DMS53 (cell line): ENCODE measurements at regions not wholly inside any gene's neighbourhood (a gene's known extent, or its start where the extent isn't known, plus 50 kb on each side); places are given as distances from the start of the nearest gene placed in this dataset.
A peak's percentile ranks its signal among the peaks of the same experiment; 100 is the strongest.
"Not testable (repeated sequence)": the region's sequence is repeated elsewhere in the genome, so short reads cannot be mapped to it uniquely, and the experiment has no call there.

Source experiments
- DNase-seq: peaks from one replicate; lab custom pipeline; 2025; lab: John Stamatoyannopoulos, UW

GRCh38 chr6:28585335-28585734, 59.7 kb downstream of the GPX5 start:
- DNase-seq, result no peak

GRCh38 chr6:28586324-28586723, 60.6 kb downstream of the GPX5 start:
- DNase-seq, result no peak

DNA sequence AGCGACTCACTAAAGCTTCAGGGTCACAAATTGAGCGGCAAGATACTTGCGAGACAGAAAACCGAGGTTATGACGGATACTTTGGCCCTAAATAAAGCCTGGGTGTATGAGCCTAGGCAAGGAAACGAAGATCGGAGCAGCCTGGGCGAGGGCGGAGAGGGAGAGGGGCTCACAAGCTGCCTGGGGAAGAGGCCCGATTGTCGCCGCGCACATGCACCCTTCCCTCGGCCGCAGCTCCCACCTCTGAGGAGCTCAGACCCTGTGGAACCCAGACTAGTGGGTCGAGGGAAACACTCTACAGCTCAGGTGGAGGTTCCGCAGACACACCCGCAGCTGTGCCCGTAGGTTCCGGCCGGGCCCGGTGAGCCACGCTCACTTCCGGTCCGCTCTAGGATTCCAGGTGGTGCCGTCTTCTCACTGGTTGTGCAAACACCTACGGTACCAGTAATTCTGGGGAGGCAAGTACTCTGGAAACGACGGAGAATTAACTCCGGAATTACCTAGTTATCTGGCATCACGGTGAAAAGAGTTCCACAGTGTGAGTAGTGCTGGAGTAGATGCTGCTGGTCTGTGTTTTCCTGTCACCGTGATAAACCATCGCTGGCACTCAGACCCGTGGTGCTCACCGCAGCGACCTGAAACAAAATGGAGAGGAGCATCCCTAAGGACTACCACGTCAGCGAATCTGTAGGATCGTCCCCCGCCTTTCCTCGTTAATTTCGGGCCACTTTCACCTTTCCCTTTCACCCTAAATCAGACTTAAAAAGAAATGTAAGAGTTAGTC, 61.5 kb downstream of the GPX5 start:
- peak; percentile 52 for DNase-seq

DNA sequence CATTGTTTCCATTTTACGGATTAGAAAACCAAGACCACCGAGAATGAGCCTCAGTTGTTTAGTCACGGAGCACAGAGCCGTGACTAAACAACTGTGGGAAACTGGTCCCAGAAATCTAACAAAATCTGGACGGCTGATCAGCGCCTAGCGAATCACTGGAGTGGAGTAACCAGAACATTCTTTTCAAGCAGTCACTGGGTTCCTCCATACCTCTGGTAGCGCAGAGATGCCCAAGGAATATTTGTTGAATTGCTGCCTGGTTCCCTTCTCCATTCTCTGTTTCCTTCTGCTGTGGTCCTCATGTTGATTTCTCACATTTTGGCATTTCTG, 62.0 kb downstream of the GPX5 start:
- no peak for DNase-seq

DNA sequence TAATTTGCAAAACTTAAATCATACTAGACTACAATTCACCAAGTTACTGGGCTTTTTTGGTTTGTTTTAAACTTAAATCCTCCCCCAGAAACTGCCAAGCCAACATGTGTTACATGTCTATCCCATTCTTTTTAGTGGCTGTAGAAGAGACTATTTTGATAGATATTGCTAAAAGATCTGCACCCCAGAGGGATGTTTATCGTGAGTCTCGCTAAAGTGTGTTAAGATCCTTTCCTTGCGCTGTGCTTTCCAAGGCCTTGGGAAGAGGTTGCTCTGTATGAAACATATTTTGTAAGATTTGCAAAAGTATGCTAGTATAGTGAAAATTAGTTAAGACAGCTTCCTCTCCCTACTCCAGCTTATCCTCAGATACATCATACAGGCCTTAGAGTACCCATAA, 63.0 kb downstream of the GPX5 start:
- DNase-seq, result no peak

GRCh38 chr6:28589234-28589956, 63.7 kb downstream of the GPX5 start:
- DNase-seq, result peak; percentile 43

DNA sequence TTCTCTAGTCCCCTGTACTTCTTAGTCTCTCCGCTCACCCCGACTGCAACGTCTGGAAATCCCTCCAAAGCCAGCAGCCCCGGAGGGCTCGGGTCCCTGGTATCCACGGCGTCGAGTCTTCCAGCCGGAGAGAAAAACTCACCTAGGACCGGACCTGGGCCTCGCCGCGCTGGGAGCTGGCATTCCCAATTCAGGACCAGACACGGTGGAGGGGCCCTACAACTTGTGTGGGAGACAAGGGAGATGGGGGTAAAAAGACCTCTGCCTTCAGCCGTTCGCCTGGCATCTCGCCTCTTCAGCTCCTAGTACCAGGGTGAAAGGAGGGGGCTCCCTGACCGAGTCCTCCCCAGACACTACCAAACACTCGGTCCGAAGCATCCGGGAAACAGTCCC, 64.3 kb downstream of the GPX5 start:
- no peak for DNase-seq

DNA sequence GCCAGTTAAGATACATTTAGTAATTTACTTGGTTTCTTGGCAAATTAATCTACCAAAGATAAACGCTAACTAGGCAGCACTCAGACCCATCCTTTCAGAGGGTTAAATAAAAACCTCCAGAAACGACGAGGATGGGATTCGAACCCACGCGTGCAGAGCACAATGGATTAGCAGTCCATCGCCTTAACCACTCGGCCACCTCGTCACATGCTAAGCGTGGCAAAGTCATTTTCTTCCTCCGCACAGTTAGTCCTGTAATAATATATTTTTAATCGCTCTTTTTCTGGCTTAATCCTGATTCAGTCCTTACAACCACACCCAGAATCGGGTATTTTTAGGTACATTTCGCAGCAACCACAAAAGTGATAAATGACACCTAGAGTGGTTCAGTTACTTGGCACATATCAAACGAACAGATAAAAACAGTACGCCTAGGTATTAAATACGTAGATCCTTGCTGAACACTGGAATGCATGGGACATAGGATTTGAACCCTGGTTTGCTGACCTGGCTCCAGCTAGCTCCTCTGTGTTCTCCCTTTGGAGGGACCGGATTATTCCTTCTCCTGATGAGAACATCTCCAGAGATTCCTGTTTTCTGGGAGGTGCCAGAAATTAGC, 71.6 kb downstream of the GPX5 start:
- DNase-seq, result peak; percentile 17

- no peak for DNase-seq
Measured at GRCh38 chr6:28597924-28598722, 72.4 kb downstream of the GPX5 start.

DNA sequence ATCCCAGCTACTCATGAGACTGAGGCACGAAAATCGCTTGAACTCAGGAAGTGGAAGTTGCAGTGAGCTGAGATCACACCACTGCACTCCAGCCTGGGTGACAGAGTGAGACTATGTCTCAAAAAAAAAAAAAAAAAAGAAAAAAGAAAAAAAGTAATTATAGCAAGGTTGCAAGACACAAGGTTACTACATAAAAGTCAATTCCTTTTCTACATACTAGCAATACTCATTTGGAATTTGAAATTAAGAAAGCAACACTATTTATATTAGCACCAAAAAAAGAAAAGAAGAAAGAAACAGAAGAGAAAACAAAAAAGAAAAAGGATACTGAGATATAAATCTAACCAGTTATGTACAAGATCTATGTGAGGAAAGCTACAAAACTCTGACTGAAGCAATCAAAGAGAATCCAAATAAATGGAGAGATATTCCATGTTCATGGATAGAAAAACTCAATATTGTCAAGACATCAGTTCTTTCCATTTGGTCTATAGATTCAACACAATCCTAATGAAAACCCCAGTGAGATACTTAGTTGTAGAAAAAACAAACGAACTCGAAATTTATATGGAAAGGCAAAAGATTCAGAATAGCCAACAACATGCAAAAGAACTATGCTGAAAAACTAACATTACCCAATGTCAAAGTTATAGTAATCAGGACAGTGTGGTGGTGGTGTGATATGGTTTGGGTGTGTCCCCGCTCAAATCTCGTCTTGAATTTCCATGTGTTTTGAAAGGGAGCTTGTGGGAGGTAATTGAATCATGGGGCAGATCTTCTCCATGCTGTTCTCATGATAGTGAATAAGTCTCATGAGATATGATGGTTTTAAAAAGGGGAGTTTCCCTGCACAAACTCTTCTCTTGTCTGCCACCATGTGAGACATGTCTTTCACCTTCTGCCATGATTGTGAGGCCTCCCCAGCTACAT, 73.3 kb downstream of the GPX5 start:
- DNase-seq, result no peak

GRCh38 chr6:28600245-28600644, 74.6 kb downstream of the GPX5 start:
- no peak for DNase-seq

- DNase-seq, result no peak
Measured at GRCh38 chr6:28603891-28604290, 78.2 kb downstream of the GPX5 start.

GRCh38 chr6:28606424-28607391, 81.0 kb downstream of the GPX5 start:
- DNase-seq, result peak; percentile 49

- DNase-seq, result no peak
Measured at GRCh38 chr6:28607990-28608389, 82.3 kb downstream of the GPX5 start.

DNA sequence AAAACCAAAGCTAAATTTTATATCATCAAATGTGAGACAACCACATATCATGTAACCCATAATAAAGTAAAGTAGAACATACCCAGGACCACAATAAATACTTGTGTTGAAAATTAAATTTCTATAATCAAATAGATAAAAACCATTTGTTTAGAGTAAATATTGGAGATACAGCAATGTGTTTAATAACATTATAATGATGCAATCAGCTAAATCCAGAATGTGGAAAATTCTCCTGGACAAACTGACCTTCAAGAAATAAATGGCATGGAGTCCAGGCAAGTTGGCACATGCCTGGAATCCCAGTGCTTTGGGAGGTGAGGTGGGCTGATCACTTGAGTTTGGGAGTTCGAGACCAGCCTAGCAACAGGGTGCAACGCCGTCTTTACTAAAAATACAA, 84.0 kb downstream of the GPX5 start:
- no peak for DNase-seq

GRCh38 chr6:28615616-28615954, 89.9 kb downstream of the GPX5 start:
- no peak for DNase-seq

GRCh38 chr6:28615955-28616747, 90.5 kb downstream of the GPX5 start:
- DNase-seq, result no peak

DNA sequence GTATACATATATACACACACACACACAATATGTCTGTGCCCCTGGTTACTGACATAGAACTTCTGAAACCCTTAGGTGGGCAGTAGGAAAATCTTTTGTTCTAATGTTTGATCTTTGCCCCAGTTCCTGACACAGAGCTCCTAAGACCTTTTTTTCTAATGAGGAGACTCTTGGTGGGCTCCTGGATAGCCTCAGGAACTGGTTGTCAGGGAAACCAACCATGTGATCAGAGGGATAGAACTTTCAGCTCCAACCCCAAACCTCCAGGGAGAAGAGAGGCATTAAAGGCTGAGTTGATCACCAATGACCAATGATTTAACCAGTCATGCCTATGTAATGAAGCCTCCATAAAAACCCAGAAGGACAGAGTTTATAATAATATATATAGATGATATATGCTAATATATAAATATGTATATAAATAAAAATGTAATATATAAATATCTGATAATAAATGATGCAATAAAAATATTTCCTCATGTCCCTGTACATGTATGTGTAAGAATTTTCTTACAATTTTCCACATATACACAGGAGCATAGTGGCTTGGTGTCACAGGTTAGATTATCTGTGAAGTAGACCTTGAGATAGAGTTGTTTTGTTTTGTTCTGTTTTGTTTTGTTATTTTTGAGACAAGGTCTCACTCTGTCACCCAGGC, 93.3 kb downstream of the GPX5 start:
- DNase-seq, result no peak

- not testable (repeated sequence) for DNase-seq
Measured at GRCh38 chr6:28621268-28621667, 95.6 kb downstream of the GPX5 start.
